NAMALWA (cell line): ENCODE measurements at regions not wholly inside any gene's neighbourhood (a gene's known extent, or its start where the extent isn't known, plus 50 kb on each side); places are given as distances from the start of the nearest gene placed in this dataset.
"Not testable (repeated sequence)": the region's sequence is repeated elsewhere in the genome, so short reads cannot be mapped to it uniquely, and the experiment has no call there.

Experiments used
- DNase-seq: peaks from one replicate; pipeline ENCODE4 v3.0.0-alpha.2; 2015; ENCODE audit warnings: low spot score

- DNase-seq = no peak
Measured at GRCh38 chr14:84891404-84891803, 638.5 kb upstream of the FLRT2 start.

DNA sequence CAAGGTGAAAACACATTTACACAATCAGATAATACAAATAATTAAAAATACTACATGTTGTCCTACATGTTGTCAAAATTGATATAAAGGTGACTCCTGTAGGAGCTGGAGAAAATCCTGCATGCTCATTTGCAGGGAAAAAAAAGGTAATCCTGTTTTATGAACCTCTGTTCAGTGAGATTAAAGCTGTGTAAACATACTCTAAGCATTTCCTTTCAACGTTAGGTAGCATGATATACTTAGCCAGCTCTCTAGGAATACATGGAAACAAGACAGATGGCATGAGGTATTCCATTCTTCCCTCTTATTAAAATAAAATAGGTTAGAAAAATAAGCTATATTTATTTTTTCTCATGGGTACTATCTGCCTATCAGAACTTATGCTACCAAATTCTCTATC lies 635.7 kb upstream of the FLRT2 start:
- no peak for DNase-seq

DNA sequence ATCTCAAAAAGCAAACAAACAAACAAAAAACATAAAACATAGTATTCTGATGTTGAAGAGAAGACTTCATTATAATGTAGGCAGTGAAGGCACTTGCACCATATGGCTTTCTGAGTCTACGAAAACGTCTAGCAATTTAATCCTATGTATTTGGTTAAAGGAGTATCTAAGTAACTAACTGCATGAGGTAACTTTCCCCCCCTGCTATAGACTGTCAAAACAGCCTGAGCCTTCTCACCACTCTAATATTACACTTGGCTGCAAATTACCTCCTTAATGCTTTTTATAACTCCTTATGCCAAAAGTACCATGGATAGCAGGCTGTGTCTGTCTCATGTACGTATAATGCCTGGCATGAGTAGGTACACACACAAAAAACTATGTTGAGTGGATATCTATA lies 607.6 kb upstream of the FLRT2 start:
- DNase-seq = no peak

DNA sequence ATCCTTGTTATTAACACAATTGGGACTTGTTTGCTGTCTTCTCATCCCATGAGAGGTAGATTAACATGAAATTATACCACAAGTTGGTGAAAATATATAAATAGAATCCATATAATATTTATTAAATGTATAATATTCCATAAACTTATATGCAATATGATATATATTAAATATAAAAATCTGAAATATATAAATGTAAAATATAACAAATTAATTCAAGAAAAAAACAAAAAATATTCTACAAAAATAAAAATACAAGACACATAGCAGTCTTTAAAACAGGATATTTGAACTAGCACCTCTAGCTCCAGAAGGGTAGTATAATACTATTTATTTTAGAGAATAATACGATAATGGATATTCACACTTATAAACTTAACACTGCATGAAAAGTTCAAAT lies 603.3 kb upstream of the FLRT2 start:
- no peak for DNase-seq

- no peak for DNase-seq
Measured at GRCh38 chr14:84927096-84927827, 602.7 kb upstream of the FLRT2 start.

DNA sequence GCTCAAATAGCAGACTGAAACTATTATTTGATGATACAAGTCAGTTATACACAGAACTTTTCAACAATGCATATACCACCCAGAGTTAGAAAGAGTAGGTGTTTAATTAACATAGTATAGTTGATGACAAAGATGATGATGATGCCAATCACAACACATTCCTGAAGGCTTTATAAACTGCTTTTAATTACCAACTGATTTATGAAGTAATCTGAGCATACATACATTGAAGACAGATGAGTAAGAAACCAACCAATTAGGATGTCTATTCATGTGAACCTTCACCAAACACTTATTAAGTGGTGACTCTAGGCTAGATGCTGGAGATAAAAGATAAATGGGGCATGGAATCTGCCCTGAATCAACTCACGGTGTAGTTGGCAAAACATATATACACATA lies 600.9 kb upstream of the FLRT2 start:
- DNase-seq = no peak

DNA sequence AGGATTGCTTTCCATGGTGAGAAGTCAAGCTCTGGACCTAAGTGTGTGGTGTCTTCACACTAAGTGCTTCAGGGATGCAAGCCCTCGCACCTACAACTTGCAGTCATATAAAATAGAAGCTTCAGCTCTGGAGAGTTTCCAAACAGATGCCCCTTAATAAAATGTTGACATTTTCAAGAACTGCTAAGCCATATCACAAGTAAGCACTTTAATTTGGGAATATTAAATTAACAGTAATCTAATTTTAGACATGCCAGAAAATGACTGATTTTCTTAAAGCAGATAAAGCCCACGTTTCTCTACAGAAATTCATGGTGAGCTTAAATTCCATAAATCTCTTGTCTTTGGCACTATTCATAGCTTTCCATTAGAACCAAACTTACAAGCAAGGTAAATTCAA lies 600.1 kb upstream of the FLRT2 start:
- DNase-seq = no peak

DNA sequence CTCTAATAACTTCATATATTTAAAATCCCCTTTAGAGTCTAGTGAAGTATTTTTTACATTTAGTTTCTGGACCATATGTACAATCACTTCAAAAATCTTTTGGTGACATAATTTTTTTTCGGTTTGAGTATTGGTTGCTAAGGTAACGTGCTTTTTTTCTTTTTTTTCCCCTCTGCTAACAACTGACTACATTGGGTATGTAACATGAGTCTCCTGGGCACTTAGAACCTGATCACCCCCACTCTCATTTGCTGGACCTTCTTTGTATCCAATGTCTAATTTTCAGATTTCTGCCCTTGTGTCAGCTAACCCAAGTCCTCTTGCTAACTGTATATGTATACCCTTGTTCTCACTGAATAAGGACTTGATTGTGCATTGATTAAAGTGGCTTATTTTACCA lies 592.9 kb upstream of the FLRT2 start:
- DNase-seq = no peak

- no peak for DNase-seq
Measured at GRCh38 chr14:84937449-84937848, 592.5 kb upstream of the FLRT2 start.

DNA sequence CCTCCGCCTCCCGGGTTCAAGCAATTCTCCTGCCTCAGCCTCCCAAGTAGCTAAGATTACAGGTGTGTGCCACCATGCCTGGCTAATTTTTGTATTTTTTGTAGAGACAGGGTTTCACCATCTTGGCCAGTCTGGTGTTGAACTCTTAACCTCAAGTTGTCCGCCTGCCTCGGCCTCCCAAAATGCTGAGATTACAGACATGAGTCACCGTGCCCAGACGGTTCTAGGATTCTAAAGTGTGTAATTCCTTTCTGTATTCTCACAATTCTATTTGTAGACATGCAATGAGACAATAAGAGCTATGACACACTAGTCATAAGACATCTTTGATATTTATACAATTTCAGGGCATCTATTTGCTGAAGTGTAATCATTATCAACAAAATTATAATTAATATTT lies 585.0 kb upstream of the FLRT2 start:
- not testable (repeated sequence) for DNase-seq

- DNase-seq = no peak
Measured at GRCh38 chr14:84959851-84960520, 570.0 kb upstream of the FLRT2 start.

DNA sequence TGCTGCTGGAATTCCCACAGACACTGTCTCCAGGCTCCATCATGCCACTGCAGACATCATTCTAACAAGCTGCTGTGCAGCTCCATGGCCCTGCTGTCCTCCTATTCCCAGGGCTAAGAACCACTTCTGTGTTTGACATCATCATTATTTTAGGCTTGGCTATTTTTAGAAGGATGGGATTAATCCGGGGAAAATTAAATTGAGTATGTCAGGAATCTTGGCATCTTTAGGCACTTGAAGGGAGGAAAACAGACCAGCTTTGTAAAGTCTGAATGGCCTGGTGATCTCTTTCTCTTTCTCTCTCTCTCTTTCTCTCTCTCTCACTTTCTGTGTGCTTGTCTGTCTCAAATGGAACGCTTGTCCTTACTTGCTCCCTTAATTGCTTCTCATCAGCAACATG lies 568.3 kb upstream of the FLRT2 start:
- DNase-seq = no peak

DNA sequence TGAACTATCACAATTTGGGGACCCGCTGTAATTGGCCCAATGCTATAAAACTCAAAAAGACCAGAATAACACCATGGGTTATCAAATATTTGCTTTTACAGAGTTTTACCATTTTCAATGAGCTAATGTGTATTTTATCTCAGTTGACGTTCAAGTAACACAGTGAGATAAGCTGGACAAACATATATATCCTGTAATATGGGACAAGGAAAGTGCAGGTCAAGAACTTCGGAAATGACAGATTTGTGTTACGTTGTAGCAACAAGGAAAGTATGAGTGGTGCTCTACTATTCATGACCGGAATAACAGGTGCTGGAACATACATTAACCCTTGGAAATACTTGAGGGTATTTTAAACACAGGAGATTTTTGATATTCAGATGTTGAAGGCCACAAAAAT lies 566.4 kb upstream of the FLRT2 start:
- no peak for DNase-seq

DNA sequence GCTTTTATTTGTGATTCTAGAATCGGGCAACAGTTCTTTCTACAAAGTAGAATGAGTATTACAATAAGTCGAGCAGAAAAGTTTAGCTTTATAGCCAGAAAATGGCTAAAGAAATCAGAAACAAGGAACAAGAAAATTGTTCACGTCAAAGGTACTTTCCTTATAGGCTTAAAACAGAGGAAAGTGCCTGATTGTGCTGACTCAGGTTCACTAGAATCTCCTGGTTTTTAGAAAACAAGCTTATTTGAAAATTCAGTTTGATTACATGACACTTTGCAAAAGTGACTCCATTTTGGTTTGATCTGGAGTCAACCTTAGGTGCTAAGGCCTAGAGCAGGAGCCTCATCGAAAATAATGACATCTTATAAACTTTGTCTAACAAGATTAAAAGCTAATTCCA lies 564.7 kb upstream of the FLRT2 start:
- no peak for DNase-seq

- no peak for DNase-seq
Measured at GRCh38 chr14:84969501-84969900, 560.4 kb upstream of the FLRT2 start.

- DNase-seq = no peak
Measured at GRCh38 chr14:84975241-84975902, 554.6 kb upstream of the FLRT2 start.

DNA sequence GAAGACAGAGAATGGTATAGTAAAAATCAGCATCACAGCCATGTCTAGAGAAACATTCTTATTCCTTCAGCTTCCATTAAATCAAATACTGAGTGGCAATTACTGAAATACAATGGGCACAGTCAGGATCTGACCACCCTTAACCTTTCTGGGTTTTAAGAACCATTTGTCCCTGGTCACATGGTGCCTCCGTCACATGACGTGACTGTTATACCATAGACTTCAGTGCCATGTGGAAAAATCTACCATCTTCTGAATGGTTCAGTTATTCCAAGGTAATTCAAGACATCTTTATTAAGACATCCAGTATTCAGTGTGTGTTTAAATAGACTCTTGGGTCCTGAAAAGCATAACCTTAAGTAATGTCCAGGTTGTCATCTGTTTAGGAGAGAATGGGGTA lies 553.1 kb upstream of the FLRT2 start:
- DNase-seq = no peak

DNA sequence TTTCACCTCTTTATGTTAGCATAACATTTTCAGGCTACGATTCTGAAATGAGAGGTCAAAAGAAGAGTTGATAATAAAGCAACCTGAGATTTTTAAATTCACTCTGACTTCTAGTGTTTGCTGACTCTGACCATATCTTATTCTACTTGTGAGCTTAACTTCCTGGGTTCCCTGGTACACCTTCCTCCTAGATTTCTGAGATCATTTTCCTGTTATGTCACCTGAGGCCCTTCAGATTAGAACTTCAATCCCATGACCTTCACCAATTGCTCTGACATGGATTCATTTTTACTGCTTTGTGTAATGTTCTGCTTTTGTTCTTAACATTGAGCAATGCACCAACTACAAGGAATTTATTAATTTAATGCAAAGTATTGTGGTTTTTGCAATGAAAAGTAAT lies 542.9 kb upstream of the FLRT2 start:
- DNase-seq = no peak

- DNase-seq = no peak
Measured at GRCh38 chr14:84988357-84988756, 541.6 kb upstream of the FLRT2 start.

DNA sequence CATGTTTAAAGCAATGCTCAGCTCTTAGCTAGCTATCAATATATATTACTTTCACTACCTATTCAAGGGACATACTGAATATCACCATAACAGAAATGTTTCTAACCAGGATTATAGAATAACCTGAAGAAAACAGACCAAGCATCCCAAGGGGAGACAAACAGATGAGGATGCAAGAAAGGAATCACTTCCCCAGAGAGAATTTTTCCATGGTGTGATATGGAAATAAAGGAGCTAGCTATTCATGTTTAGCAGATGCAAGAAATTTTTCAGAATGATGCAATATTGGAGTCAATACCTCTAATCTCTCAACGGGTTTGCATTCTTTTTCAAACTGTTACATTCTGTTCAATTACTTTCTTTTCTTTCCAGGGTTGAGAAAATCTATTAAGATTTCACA lies 538.9 kb upstream of the FLRT2 start:
- DNase-seq = no peak

- no peak for DNase-seq
Measured at GRCh38 chr14:84998216-84998615, 531.7 kb upstream of the FLRT2 start.

DNA sequence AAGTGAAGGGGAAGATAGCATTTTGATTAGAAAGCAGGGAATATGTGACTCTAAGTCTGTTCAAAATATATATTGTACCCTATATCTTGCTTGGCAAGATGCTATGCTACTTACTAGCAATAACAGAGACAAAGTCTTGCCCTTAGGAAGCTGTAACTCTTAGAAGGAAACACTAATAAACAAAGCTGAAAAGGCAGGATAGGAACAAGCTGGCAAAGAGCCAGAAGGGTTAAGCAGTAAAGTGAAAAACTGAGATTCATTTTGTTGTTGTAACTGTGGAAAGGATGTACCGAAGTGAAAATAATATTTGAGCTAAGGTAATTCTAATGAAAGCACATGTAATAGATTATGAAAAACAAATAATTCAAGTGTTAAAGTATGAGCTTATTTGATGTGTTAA lies 527.1 kb upstream of the FLRT2 start:
- DNase-seq = no peak

DNA sequence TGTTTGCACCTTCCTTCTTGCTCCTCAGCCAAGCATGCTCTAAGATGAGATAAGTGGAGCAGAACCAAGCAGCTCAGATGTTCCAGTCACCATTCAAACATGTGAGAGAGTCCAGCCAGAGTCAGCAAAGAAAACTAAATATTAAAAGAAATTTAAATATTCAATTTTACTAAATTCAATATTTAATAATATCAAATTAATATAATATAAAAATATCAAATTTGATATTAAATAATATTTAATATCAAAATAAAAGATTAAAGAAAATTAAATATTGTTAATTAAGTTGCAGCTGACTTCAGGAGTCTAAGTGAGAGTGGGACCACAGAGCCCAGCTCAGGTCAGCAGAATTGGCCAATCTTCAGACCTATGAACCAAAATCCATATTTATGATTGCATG lies 526.1 kb upstream of the FLRT2 start:
- no peak for DNase-seq

GRCh38 chr14:85009506-85009905 lies 520.4 kb upstream of the FLRT2 start:
- no peak for DNase-seq
